ENCODE measurements at regions not wholly inside any gene's neighbourhood (a gene's known extent, or its start where the extent isn't known, plus 50 kb on each side); places are given as distances from the start of the nearest gene placed in this dataset.

DNA sequence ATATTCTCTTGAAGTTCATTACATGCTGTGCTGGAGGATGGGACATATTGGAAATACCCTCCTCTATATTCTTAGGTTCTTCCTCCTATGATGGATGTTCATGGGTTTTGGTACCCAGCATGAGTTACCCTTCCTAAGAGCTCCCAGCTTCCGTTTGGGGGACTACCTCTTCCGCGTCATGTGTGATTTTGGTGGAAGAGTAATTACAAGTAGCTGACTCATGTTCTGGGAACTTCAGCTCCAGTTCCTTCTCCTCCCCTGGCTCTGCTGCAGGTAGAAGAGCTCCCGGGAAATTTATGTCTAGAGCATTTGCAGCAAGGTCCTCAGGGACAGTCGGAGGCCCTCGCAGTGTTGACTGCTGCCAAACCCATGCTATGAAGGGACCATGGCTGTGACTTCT is 208.8 kb upstream of the IL12A start:
- Mint-ChIP-seq H3K27ac (no peak overlapping the region), H3K27me3 (ENCODE audit: low read depth) (peaks cover 25% of the 10 kb centered on the region), H3K9me3 (no peaks in the 10 kb centered on the region), H3K4me3 (no peak overlapping the region), H3K4me1 (ENCODE audit: low read depth) (no peaks in the 10 kb centered on the region), H3K36me3 (ENCODE audit: low read depth) (no peaks in the 10 kb centered on the region)
- no peak for DNase-seq (ENCODE audit: low spot score)

DNA sequence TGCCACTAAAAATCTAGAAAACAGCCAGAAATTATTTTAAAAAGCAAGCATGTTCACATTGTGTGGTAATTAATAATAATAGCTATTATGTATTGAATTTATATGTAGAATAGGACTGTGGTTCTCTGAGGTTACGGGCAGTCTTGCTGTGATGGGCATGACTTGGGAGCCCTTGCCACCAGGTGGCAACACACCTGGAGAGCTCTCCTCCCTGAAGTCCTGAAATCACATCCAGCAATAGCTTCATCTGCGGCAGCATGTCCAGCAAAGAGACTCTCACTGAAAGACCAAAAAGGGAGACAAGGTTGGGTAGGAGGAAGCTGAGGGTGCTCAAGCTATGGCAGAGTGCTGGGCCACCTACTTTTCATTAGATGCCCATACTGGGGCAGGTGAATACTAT is 206.8 kb upstream of the IL12A start:
- Mint-ChIP-seq H3K36me3 (ENCODE audit: low read depth) (no peaks in the 10 kb centered on the region), H3K27ac (no peak overlapping the region), H3K9me3 (no peaks in the 10 kb centered on the region), H3K27me3 (ENCODE audit: low read depth) (peaks cover 11% of the 10 kb centered on the region), H3K4me3 (no peak overlapping the region), H3K4me1 (ENCODE audit: low read depth) (no peaks in the 10 kb centered on the region)
- DNase-seq (ENCODE audit: low spot score), result no peak

DNA sequence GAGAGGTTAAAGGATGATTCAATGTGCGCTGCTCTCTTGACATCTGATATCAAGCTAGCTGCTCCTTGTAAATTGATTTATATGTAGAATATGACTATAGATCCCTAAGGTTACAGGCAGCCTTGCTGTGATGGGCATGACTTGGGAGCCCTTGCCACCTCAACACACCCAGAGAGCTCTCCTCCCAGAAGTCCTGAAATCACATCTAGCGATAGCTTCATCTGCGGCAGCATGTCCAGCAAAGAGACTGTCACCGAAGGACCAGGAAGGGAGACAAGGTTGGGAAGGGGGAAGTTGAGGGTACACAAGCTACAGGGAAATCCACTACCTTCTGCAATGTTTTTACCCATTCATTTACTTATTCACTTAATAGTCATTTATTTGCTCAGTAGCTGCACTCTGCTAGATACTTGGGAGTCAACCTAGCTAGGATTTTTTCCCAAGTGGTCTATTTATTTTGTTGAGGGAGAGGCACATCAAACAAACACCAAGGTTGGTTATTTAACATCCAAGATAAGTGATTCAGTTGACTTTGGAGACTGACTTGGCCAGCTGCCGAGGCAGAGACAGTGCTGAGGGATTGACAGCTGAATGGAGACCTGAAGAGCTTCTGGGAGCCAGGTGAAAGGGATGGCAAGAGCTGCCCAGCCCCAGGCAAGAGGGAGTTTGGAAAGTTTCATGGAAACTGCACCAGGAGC is 205.8 kb upstream of the IL12A start:
- no peak for DNase-seq (ENCODE audit: low spot score)
- no peak overlapping the region for H3K4me3 Mint-ChIP-seq
- H3K4me1 Mint-ChIP-seq (ENCODE audit: low read depth), result no peaks in the 10 kb centered on the region
- H3K36me3 Mint-ChIP-seq (ENCODE audit: low read depth), result no peaks in the 10 kb centered on the region
- H3K9me3 Mint-ChIP-seq, result no peaks in the 10 kb centered on the region
- H3K27ac Mint-ChIP-seq, result no peak overlapping the region
- peaks cover 11% of the 10 kb centered on the region for H3K27me3 Mint-ChIP-seq (ENCODE audit: low read depth)

DNA sequence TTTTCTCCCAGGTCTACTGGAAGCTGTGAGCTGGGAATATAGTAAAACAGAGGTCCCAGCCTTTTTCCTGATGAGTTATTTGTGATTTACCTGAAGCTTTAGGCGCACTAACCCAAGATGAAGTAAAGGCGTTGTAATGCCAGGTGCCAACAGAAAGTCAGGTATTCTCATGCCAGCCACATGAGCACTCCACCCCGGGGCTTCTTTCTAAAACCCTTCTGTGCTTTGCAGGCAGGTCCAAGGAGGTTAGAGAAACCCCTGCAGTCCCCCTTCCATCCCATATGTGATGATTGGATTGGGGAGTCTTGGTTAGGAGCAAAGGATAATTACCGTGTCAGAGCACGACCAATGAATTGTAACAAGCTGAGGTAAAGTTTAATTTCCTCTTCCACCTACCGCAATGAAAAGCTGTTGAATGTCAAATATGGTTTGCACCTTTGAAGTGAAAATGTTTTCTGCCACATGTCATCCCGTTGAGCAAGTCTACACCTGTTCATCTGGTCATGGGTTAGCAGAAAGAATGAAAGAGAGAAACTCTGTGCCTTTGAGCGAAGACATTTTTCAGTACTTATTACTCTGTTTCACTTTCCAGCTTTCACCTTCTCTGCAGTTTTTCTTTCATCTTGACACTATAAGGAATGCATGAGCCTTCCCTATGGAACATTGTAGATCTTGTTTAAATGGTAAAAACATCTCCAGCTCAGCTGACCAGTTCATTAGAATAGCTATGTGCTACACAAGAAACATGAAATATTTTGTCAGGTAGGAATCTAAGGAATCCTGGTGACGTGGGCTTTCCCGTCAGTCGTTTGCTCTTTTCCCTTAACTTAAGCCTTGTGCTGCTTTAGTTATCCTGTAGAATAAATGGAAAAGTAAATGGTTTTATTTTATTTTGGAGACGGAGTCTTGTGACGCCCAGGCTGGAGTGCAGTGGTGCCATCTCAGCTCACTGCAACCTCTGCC is 204.6 kb upstream of the IL12A start:
- Mint-ChIP-seq H3K36me3 (ENCODE audit: low read depth) (no peaks in the 10 kb centered on the region), H3K27ac (no peak overlapping the region), H3K4me1 (ENCODE audit: low read depth) (no peaks in the 10 kb centered on the region), H3K4me3 (no peak overlapping the region), H3K27me3 (ENCODE audit: low read depth) (peaks cover 5% of the 10 kb centered on the region), H3K9me3 (no peaks in the 10 kb centered on the region)
- DNase-seq (ENCODE audit: low spot score), result no peak

DNA sequence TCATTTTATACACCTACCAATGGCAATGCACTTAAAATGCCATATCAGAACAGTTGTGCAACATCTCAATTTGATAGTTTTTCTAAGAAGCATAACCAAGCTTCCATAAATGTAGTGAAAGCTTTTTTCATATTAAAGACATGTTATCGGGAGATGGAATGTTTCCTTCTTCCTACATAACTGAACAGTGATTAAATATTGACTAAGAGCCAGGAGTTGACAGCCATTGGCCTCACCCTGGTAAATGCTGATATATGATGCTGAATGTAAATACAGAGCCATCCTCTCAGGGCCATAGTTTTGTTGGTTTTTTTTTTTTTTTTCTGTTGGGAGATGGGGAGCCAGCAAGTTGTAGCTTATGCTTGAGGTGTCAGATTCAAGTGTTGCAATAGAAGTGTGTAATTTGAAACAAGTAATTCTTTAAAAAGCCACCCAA is 203.3 kb upstream of the IL12A start:
- H3K4me1 Mint-ChIP-seq (ENCODE audit: low read depth), result no peaks in the 10 kb centered on the region
- no peak overlapping the region for H3K4me3 Mint-ChIP-seq
- H3K36me3 Mint-ChIP-seq (ENCODE audit: low read depth), result no peaks in the 10 kb centered on the region
- peaks cover 5% of the 10 kb centered on the region for H3K27me3 Mint-ChIP-seq (ENCODE audit: low read depth)
- no peak overlapping the region for H3K27ac Mint-ChIP-seq
- no peak for DNase-seq (ENCODE audit: low spot score)
- no peaks in the 10 kb centered on the region for H3K9me3 Mint-ChIP-seq

DNA sequence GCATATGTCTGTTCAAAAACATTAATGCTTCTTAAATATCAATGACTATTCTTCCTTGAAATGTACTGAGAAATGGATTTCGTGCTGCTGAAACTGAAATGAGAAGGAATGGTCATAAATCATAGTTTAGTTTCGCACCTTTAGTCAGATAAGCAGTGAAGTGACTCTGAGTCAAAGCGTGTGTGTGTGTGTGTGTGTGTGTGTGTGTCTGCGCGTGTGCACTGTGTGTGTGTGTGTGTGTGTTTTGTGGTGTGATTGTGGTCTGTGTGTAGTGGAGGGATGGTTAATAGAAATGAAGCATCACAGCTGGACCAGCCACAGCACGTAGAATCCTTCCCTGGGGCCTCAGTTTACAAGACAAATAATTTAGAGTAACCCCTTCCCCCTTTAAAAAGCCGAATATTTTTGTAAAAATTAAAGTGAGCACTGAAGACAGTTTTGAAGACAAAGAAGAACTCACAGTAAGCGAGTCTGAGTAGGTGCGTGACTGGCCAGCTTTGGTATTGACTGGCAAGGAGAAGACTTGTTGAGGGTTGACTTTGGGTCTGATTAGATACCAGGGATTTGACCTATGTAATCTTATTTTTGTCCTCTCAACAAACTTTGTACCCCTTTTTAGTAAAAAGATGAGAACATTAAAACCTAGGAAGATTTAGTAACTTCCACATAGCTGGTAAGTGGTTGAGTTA is 202.0 kb upstream of the IL12A start:
- Mint-ChIP-seq H3K4me3 (no peak overlapping the region), H3K36me3 (ENCODE audit: low read depth) (no peaks in the 10 kb centered on the region), H3K9me3 (no peaks in the 10 kb centered on the region), H3K4me1 (ENCODE audit: low read depth) (no peaks in the 10 kb centered on the region), H3K27ac (no peak overlapping the region), H3K27me3 (ENCODE audit: low read depth) (peaks cover 5% of the 10 kb centered on the region)
- DNase-seq (ENCODE audit: low spot score), result no peak

DNA sequence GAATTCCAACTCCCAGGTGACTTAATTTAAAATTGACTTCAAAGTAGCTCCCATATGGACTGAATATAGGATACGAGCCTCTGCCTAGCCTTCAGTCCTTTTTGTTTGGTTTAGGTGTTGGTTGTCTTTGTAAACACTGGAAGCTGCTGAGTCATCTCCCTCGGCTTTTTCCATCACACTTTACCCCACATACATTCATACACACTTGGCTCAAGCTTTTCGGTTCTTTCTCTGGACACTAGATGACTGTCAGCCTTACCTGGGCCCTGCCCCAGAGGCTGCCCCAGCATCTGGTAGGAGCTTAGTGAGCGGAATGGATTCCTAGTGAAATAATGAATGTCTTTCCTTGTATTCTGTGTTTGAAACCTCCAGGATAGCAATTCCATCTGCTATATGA is 201.5 kb upstream of the IL12A start:
- Mint-ChIP-seq H3K4me1 (ENCODE audit: low read depth) (no peaks in the 10 kb centered on the region), H3K27ac (no peak overlapping the region), H3K4me3 (no peak overlapping the region), H3K36me3 (ENCODE audit: low read depth) (no peaks in the 10 kb centered on the region), H3K27me3 (ENCODE audit: low read depth) (peaks cover 4% of the 10 kb centered on the region), H3K9me3 (no peaks in the 10 kb centered on the region)
- no peak for DNase-seq (ENCODE audit: low spot score)

DNA sequence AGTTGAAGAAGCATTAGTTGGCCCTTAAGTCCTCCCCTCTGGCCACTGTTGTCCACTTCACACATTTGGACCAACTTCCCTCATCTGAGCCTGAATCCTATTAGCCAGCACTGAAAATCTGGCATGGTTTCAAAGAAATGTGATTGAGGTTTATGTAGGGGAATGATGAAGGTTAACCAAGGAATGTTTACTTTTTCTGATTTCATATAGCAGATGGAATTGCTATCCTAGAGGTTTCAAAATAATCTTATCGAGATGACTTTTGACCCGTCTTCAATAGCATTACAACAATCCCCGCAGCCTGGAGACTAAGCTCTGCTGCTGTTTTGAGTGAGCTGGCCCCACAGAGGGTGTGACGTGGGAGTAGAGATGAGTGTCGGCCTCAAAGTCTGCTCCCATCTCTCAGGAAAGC is 200.8 kb upstream of the IL12A start:
- Mint-ChIP-seq H3K9me3 (no peaks in the 10 kb centered on the region), H3K4me3 (no peak overlapping the region), H3K27me3 (ENCODE audit: low read depth) (peaks cover 4% of the 10 kb centered on the region), H3K36me3 (ENCODE audit: low read depth) (no peaks in the 10 kb centered on the region), H3K27ac (no peak overlapping the region), H3K4me1 (ENCODE audit: low read depth) (no peaks in the 10 kb centered on the region)
- no peak for DNase-seq (ENCODE audit: low spot score)

DNA sequence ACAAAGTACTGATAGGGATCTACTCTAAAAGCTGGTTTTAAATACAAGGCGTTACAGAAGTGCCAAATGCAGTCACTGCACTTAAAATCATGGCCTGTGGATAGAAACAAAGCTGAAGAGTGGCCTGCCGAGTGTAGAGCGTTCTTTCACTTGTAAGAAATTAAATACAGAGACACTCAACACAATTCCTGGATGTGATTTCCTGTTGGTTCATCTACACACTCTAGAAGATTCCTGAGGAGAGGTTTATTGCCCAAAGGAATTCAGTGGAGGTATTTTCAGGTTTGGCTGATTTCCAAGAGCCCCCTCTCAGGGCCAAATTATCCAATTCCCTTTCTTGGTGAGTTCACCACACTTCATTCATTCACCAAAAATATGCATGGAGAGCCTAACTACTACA is 200.3 kb upstream of the IL12A start:
- H3K27ac Mint-ChIP-seq, result no peak overlapping the region
- no peaks in the 10 kb centered on the region for H3K4me1 Mint-ChIP-seq (ENCODE audit: low read depth)
- no peaks in the 10 kb centered on the region for H3K36me3 Mint-ChIP-seq (ENCODE audit: low read depth)
- no peak for DNase-seq (ENCODE audit: low spot score)
- H3K9me3 Mint-ChIP-seq, result no peaks in the 10 kb centered on the region
- peaks cover 4% of the 10 kb centered on the region for H3K27me3 Mint-ChIP-seq (ENCODE audit: low read depth)
- no peak overlapping the region for H3K4me3 Mint-ChIP-seq

DNA sequence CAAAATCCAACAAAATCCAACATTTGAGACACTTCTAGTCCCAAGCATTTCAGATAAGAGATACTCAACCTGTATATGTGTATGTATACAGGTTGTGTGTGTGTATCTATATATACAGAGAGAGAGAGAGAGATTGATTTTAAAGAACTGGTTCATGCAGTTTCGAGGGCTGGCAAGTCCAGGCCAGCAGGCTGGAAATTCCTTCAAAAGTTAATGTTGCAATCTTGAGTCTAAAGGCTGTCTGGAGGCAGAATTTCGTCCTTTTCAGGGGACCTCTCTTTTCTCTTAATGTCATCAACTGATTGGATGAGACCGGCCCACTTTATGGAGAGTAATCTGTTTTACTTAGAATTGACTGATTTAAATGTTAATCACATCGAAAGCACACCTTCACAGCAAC is 199.6 kb upstream of the IL12A start:
- no peak for DNase-seq (ENCODE audit: low spot score)
- Mint-ChIP-seq H3K27me3 (ENCODE audit: low read depth) (peaks cover 4% of the 10 kb centered on the region), H3K9me3 (no peaks in the 10 kb centered on the region), H3K27ac (no peak overlapping the region), H3K36me3 (ENCODE audit: low read depth) (no peaks in the 10 kb centered on the region), H3K4me3 (no peak overlapping the region), H3K4me1 (ENCODE audit: low read depth) (no peaks in the 10 kb centered on the region)

DNA sequence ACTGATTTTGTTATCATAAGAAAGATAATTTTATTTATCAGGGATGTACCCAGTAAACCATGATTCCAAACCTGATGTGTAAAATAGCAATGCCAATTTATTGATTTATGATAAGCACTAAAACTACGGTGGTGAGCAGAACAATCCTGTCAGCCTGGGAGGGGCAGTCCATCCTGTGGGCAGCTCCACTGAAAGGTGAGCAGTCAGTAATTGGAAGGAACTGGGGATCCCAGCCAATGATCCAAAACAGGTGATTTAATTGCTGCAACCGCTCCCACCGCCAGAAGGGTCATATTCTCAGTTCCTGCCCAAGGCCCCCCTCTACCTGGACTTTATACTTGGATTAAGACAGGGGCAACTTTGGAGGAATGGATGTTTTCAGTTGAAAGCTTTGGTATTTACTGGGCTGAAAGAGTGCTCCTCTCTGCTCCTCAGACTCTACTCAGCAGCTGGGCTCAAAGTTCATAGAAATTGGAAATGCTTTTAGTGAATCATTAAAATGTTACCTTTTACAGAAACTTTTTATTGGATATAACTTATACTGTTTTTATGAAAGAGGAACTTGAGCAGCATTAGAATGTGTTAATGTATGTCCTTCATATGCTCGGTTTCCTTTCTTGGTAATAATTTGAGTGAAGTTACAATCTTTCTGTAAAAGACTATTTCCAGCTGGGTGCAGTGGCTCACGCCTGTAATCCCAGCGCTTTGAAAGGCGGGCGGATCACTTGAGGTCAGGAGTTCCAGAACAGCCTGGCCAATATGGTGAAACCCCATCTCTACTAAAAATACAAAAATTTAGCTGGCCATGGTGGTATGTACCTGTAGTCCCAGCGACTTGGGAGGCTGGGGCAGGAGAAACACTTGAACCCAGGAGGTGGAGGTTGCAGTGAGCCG is 198.6 kb upstream of the IL12A start:
- Mint-ChIP-seq H3K27me3 (ENCODE audit: low read depth) (peaks cover 4% of the 10 kb centered on the region), H3K36me3 (ENCODE audit: low read depth) (no peaks in the 10 kb centered on the region), H3K27ac (no peak overlapping the region), H3K4me1 (ENCODE audit: low read depth) (no peaks in the 10 kb centered on the region), H3K4me3 (no peak overlapping the region), H3K9me3 (no peaks in the 10 kb centered on the region)
- no peak for DNase-seq (ENCODE audit: low spot score)

DNA sequence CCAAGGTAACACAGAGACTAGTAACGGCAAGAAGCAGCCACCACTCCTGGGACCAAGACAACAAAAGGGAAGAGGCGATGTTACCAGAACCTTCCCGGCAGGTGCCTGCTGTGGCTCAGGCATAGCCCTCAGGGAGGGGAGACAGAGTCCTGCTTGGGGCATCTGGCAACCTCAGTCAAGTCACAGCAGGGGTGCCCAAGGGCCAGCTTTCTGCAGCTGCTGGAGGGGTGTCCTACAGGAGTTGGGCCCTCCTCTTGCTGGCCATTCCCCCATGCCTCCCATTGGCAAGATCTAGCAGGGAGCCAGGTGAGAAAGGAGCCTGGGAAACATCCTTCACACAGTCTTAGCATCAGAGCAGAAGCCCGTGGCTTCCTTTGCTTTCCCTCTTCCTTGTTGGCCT is 197.3 kb upstream of the IL12A start:
- H3K9me3 Mint-ChIP-seq, result no peaks in the 10 kb centered on the region
- peaks cover 2% of the 10 kb centered on the region for H3K27me3 Mint-ChIP-seq (ENCODE audit: low read depth)
- H3K4me3 Mint-ChIP-seq, result no peak overlapping the region
- H3K36me3 Mint-ChIP-seq (ENCODE audit: low read depth), result no peaks in the 10 kb centered on the region
- H3K27ac Mint-ChIP-seq, result no peak overlapping the region
- H3K4me1 Mint-ChIP-seq (ENCODE audit: low read depth), result no peaks in the 10 kb centered on the region
- DNase-seq (ENCODE audit: low spot score), result no peak

DNA sequence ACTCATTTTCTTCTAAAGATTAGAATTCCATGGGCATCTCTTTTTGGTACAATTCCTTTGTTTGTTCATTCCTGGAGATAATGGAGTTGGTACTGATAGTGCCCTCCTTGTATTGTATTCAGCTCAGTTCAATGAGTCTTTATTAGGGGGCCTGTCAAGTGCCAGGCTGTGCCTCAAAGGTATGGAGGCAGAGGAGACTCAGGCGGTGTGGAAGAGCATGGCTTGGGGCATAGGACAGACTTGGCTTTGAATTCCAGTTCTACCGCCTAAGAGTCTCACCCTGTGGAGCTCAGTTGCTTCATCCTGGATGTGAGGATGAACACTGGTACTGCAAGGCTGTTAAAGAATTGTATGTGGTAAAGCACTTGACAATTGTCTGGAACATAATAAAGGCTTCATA is 196.6 kb upstream of the IL12A start:
- Mint-ChIP-seq H3K9me3 (no peaks in the 10 kb centered on the region), H3K27me3 (ENCODE audit: low read depth) (peaks cover 2% of the 10 kb centered on the region), H3K4me3 (no peak overlapping the region), H3K36me3 (ENCODE audit: low read depth) (no peaks in the 10 kb centered on the region), H3K4me1 (ENCODE audit: low read depth) (no peaks in the 10 kb centered on the region), H3K27ac (no peak overlapping the region)
- no peak for DNase-seq (ENCODE audit: low spot score)

Measured in T-helper 2 cell treated with Interferon-gamma antibody and Interleukin-4, amounts not matched to agents 5 μg/mL and 100 μg/mL, for 36 hours (primary cell).